ENCODE measurements at regions not wholly inside any gene's neighbourhood (a gene's known extent, or its start where the extent isn't known, plus 50 kb on each side); places are given as distances from the start of the nearest gene placed in this dataset.

DNA sequence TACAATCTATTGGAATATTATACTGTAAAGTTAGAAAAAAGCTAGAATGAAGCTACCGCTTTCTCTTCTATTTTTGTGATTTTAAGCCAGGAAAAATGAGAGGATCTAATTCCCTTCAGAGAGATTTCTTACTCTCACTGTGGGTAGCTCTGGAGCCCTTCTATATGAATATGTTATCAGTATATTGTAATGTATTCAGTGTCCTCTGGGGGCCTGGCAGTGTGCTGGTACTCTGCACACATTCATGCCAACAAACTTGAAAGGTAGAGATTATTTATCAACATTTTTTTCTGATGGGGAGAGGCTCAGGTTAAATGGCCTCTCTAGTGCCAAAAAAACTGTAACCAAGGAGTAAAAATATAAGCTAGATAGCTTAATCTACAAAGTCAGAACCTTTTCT lies 292.8 kb downstream of the TTC6 start:
- TF ChIP-seq ELF4 (IDR thresholded peaks at IDR 0.05): no peak
- no peak for TF ChIP-seq SUZ12 (IDR thresholded peaks at IDR 0.05)
- TF ChIP-seq FOXA1 (IDR thresholded peaks at IDR 0.05): no peak
- TF ChIP-seq SP1 (IDR thresholded peaks at IDR 0.05): no peak
- no peak for TF ChIP-seq FOXM1 (IDR thresholded peaks at IDR 0.05; ENCODE audit: borderline replicate concordance)
- no peak for TF ChIP-seq TARDBP (IDR thresholded peaks at IDR 0.05)
- TF ChIP-seq BHLHE40 (IDR thresholded peaks at IDR 0.05; ENCODE audit: borderline replicate concordance): no peak
- TF ChIP-seq ZNF384 (IDR thresholded peaks at IDR 0.05): no peak
- TF ChIP-seq L3MBTL2 (conservative IDR thresholded peaks at IDR 0.05): no peak
- no peak for TF ChIP-seq LEF1 (IDR thresholded peaks at IDR 0.05; ENCODE audit: borderline replicate concordance)
- no peak for TF ChIP-seq ARNT (IDR thresholded peaks at IDR 0.05)

Measured in HEK293T (cell line).